ENCODE measurements at regions not wholly inside any gene's neighbourhood (a gene's known extent, or its start where the extent isn't known, plus 50 kb on each side); places are given as distances from the start of the nearest gene placed in this dataset.
"Not testable (repeated sequence)": the region's sequence is repeated elsewhere in the genome, so short reads cannot be mapped to it uniquely, and the experiment has no call there.

GRCh38 chr6:125639466-125640020 is 109.9 kb upstream of the HEY2 start:
- no peak for TF ChIP-seq CTCF (IDR thresholded peaks at IDR 0.05; ENCODE audit: unreplicated experiment)
- Mint-ChIP-seq H3K4me1 (peaks cover 6% of the 10 kb centered on the region), H3K4me3 (no peak overlapping the region), H3K27ac (no peak overlapping the region), H3K27me3 (ENCODE audit: low read depth) (no peaks in the 10 kb centered on the region), H3K9me3 (peaks cover 3% of the 10 kb centered on the region), H3K36me3 (no peaks in the 10 kb centered on the region)
- DNase-seq (ENCODE audit: low spot score in 2 of 2, unreplicated experiment in 2 of 2) = no peak

GRCh38 chr6:125640441-125641150 is 108.8 kb upstream of the HEY2 start:
- H3K36me3 Mint-ChIP-seq = no peaks in the 10 kb centered on the region
- H3K27me3 Mint-ChIP-seq (ENCODE audit: low read depth) = no peaks in the 10 kb centered on the region
- DNase-seq (ENCODE audit: low spot score in 2 of 2, unreplicated experiment in 2 of 2) = no peak
- TF ChIP-seq CTCF (IDR thresholded peaks at IDR 0.05; ENCODE audit: unreplicated experiment) = no peak
- H3K27ac Mint-ChIP-seq = no peak overlapping the region
- H3K4me3 Mint-ChIP-seq = no peak overlapping the region
- peaks cover 6% of the 10 kb centered on the region for H3K4me1 Mint-ChIP-seq
- H3K9me3 Mint-ChIP-seq = no peaks in the 10 kb centered on the region

GRCh38 chr6:125643967-125644661 is 105.3 kb upstream of the HEY2 start:
- H3K36me3 Mint-ChIP-seq; H3K4me1 Mint-ChIP-seq; H3K4me3 Mint-ChIP-seq; H3K27ac Mint-ChIP-seq; DNase-seq (ENCODE audit: low spot score in 2 of 2, unreplicated experiment in 2 of 2); H3K27me3 Mint-ChIP-seq (ENCODE audit: low read depth); H3K9me3 Mint-ChIP-seq: not testable (repeated sequence)

- no peak overlapping the region for H3K27ac Mint-ChIP-seq
- no peaks in the 10 kb centered on the region for H3K4me1 Mint-ChIP-seq
- no peak for DNase-seq (ENCODE audit: low spot score in 2 of 2, unreplicated experiment in 2 of 2)
- H3K27me3 Mint-ChIP-seq (ENCODE audit: low read depth) = no peaks in the 10 kb centered on the region
- H3K36me3 Mint-ChIP-seq = no peaks in the 10 kb centered on the region
- H3K4me3 Mint-ChIP-seq = no peak overlapping the region
- H3K9me3 Mint-ChIP-seq = no peaks in the 10 kb centered on the region
- no peak for TF ChIP-seq CTCF (IDR thresholded peaks at IDR 0.05; ENCODE audit: unreplicated experiment)
These were observed 102.0 kb upstream of the HEY2 start for GRCh38 chr6:125647391-125647790.

- not testable (repeated sequence) for DNase-seq (ENCODE audit: low spot score in 2 of 2, unreplicated experiment in 2 of 2); H3K36me3 Mint-ChIP-seq; H3K4me3 Mint-ChIP-seq
These were observed 95.7 kb upstream of the HEY2 start for GRCh38 chr6:125653752-125654151.

GRCh38 chr6:125655511-125655910 is 93.9 kb upstream of the HEY2 start:
- no peaks in the 10 kb centered on the region for H3K9me3 Mint-ChIP-seq
- TF ChIP-seq CTCF (IDR thresholded peaks at IDR 0.05; ENCODE audit: unreplicated experiment) = no peak

More at GRCh38 chr6:125653752-125654151, 95.7 kb upstream of the HEY2 start:
- H3K27ac Mint-ChIP-seq; H3K9me3 Mint-ChIP-seq; H3K4me1 Mint-ChIP-seq; H3K27me3 Mint-ChIP-seq (ENCODE audit: low read depth): not testable (repeated sequence)

More at GRCh38 chr6:125655511-125655910, 93.9 kb upstream of the HEY2 start:
- H3K27me3 Mint-ChIP-seq (ENCODE audit: low read depth) = no peaks in the 10 kb centered on the region
- no peak for DNase-seq (ENCODE audit: low spot score in 2 of 2, unreplicated experiment in 2 of 2)
- H3K36me3 Mint-ChIP-seq = no peaks in the 10 kb centered on the region
- H3K4me3 Mint-ChIP-seq = no peak overlapping the region
- no peak overlapping the region for H3K27ac Mint-ChIP-seq
- H3K4me1 Mint-ChIP-seq = peaks cover 7% of the 10 kb centered on the region
